DOHH2 (cell line): ENCODE measurements at regions not wholly inside any gene's neighbourhood (a gene's known extent, or its start where the extent isn't known, plus 50 kb on each side); places are given as distances from the start of the nearest gene placed in this dataset.

Experiments used
- H3F3A ChIP-seq: fragments of 200-600 bp; sonication (generic), shearing (Covaris generic); 2 replicates; pipeline ENCODE4 v1.6.0; 2016; ENCODE audit warnings: antibody characterized with exemption, mild to moderate bottlenecking; ENCODE audit not compliant: control insufficient read depth, insufficient read depth
- H3K27ac ChIP-seq: fragments of 200-600 bp; sonication (generic); 2 replicates; pipeline ENCODE4 v1.5.1; 2014; ENCODE audit warnings: low read depth, mild to moderate bottlenecking, low read length, moderate library complexity
- H3K27me3 ChIP-seq: fragments of 200-600 bp; sonication (generic); 2 replicates; pipeline ENCODE4 v1.6.1; 2014; ENCODE audit warnings: mild to moderate bottlenecking, low read length, mixed read lengths; ENCODE audit not compliant: control insufficient read depth
- H3K36me3 ChIP-seq: fragments of 200-600 bp; sonication (generic); 2 replicates; pipeline ENCODE4 v1.6.1; 2014; ENCODE audit warnings: mild to moderate bottlenecking, low read length, moderate library complexity, mixed read lengths; ENCODE audit not compliant: control insufficient read depth
- H3K4me1 ChIP-seq: fragments of 200-600 bp; sonication (generic); 2 replicates; pipeline ENCODE4 v1.6.1; 2014; ENCODE audit warnings: mild to moderate bottlenecking, low read length, mixed read lengths; ENCODE audit not compliant: control insufficient read depth
- H3K4me2 ChIP-seq: fragments of 200-600 bp; sonication (generic); 2 replicates; pipeline ENCODE4 v1.6.0; 2014; ENCODE audit warnings: mild to moderate bottlenecking, low read length, moderate library complexity
- H3K4me3 ChIP-seq: fragments of 200-600 bp; sonication (generic); 2 replicates; pipeline ENCODE4 v1.5.1; 2014; ENCODE audit warnings: mild to moderate bottlenecking, low read length, mixed read lengths
- H3K79me2 ChIP-seq: fragments of 200-600 bp; sonication (generic); 2 replicates; pipeline ENCODE4 v1.6.1; 2014; ENCODE audit warnings: mild to moderate bottlenecking, low read length, mixed read lengths; ENCODE audit not compliant: control insufficient read depth
- H3K9me2 ChIP-seq: fragments of 200-600 bp; sonication (generic); replicated peaks from 2 replicates; pipeline ENCODE4 v1.6.1; 2014; ENCODE audit warnings: mild to moderate bottlenecking, low read length, mixed read lengths; ENCODE audit not compliant: control insufficient read depth
- H3K9me3 ChIP-seq: fragments of 200-600 bp; sonication (generic); 2 replicates; pipeline ENCODE4 v1.6.1; 2014; ENCODE audit warnings: antibody characterized with exemption, low read length, mixed read lengths; ENCODE audit not compliant: control insufficient read depth, insufficient read depth
- H4K20me1 ChIP-seq: fragments of 200-600 bp; sonication (generic); 2 replicates; pipeline ENCODE4 v1.6.0; 2014; ENCODE audit warnings: low read depth, mild to moderate bottlenecking, antibody characterized with exemption, low read length, moderate library complexity; ENCODE audit not compliant: control insufficient read depth, insufficient read depth
- EZH2phosphoT487 ChIP-seq: fragments of 200-600 bp; sonication (generic); IDR thresholded peaks from 2 replicates; pipeline ENCODE4 v1.6.1; 2017; ENCODE audit warnings: borderline replicate concordance, mild to moderate bottlenecking, antibody characterized with exemption, low read length, moderate library complexity, mixed read lengths
- TF ChIP-seq, protein P1 (sequence below): fragments of 200-600 bp; sonication (generic); IDR thresholded peaks from one replicate; pipeline ENCODE4 v1.5.1; 2014; ENCODE audit warnings: antibody characterized with exemption, mild to moderate bottlenecking, low read depth, low read length; ENCODE audit not compliant: poor library complexity, severe bottlenecking

- TF ChIP-seq, protein P1, sequence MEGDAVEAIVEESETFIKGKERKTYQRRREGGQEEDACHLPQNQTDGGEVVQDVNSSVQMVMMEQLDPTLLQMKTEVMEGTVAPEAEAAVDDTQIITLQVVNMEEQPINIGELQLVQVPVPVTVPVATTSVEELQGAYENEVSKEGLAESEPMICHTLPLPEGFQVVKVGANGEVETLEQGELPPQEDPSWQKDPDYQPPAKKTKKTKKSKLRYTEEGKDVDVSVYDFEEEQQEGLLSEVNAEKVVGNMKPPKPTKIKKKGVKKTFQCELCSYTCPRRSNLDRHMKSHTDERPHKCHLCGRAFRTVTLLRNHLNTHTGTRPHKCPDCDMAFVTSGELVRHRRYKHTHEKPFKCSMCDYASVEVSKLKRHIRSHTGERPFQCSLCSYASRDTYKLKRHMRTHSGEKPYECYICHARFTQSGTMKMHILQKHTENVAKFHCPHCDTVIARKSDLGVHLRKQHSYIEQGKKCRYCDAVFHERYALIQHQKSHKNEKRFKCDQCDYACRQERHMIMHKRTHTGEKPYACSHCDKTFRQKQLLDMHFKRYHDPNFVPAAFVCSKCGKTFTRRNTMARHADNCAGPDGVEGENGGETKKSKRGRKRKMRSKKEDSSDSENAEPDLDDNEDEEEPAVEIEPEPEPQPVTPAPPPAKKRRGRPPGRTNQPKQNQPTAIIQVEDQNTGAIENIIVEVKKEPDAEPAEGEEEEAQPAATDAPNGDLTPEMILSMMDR = no peak
- no peak for TF ChIP-seq EZH2phosphoT487
- no peak overlapping the region for H3K4me2 ChIP-seq
- no peaks in the 10 kb centered on the region for H3F3A ChIP-seq
- no peak overlapping the region for H3K27ac ChIP-seq
- no peaks in the 10 kb centered on the region for H3K27me3 ChIP-seq
- H3K4me1 ChIP-seq = no peaks in the 10 kb centered on the region
- H3K9me2 ChIP-seq = no peaks in the 10 kb centered on the region
- no peaks in the 10 kb centered on the region for H3K9me3 ChIP-seq
- H3K36me3 ChIP-seq = no peaks in the 10 kb centered on the region
- no peaks in the 10 kb centered on the region for H3K79me2 ChIP-seq
- no peaks in the 10 kb centered on the region for H4K20me1 ChIP-seq
- H3K4me3 ChIP-seq = no peak overlapping the region
Observed at GRCh38 chr9:90555351-90556057, 87.1 kb downstream of the DIRAS2 start.

DNA sequence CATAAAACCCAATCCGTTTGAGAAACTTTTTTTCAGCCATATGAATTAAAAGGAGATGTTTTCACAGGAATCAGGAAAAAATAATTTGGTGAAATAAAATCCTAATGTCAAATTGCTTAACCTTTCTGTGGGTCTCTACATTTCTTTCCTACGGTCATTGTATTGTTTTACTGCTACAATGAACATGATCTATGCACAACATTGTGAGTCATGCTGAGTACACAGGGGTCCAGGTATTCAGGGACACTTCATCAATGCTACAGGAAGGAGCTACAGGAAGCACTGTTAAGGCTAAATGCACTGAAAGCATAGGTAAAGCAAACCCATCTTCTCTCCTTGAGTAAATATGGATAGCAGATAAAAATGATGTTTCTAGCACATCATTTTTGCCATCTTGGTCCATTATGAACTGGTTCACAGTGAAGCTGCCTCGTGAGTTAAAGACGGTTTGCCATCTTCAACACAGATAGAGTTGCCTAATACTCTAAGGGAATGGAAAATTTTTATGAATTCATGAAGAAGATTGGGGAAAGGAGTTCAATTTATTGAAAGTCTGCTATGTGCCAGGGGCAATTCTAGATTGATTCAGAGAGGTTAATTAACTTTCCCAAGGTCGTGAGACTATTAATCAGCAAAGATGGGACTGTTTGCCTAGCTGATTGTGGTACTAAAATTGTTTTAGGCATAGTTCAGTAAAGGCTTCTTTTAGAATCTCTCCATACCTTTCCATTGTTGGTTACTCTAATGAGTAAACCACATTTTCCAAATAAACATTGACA lies 85.5 kb downstream of the DIRAS2 start:
- no peaks in the 10 kb centered on the region for H4K20me1 ChIP-seq
- H3K79me2 ChIP-seq = no peaks in the 10 kb centered on the region
- no peaks in the 10 kb centered on the region for H3K27me3 ChIP-seq
- H3K4me2 ChIP-seq = no peak overlapping the region
- no peaks in the 10 kb centered on the region for H3K4me1 ChIP-seq
- no peaks in the 10 kb centered on the region for H3K9me2 ChIP-seq
- H3K4me3 ChIP-seq = no peak overlapping the region
- no peaks in the 10 kb centered on the region for H3F3A ChIP-seq
- no peaks in the 10 kb centered on the region for H3K36me3 ChIP-seq
- H3K9me3 ChIP-seq = no peaks in the 10 kb centered on the region
- TF ChIP-seq, protein P1 = no peak
- TF ChIP-seq EZH2phosphoT487 = no peak
- no peak overlapping the region for H3K27ac ChIP-seq

DNA sequence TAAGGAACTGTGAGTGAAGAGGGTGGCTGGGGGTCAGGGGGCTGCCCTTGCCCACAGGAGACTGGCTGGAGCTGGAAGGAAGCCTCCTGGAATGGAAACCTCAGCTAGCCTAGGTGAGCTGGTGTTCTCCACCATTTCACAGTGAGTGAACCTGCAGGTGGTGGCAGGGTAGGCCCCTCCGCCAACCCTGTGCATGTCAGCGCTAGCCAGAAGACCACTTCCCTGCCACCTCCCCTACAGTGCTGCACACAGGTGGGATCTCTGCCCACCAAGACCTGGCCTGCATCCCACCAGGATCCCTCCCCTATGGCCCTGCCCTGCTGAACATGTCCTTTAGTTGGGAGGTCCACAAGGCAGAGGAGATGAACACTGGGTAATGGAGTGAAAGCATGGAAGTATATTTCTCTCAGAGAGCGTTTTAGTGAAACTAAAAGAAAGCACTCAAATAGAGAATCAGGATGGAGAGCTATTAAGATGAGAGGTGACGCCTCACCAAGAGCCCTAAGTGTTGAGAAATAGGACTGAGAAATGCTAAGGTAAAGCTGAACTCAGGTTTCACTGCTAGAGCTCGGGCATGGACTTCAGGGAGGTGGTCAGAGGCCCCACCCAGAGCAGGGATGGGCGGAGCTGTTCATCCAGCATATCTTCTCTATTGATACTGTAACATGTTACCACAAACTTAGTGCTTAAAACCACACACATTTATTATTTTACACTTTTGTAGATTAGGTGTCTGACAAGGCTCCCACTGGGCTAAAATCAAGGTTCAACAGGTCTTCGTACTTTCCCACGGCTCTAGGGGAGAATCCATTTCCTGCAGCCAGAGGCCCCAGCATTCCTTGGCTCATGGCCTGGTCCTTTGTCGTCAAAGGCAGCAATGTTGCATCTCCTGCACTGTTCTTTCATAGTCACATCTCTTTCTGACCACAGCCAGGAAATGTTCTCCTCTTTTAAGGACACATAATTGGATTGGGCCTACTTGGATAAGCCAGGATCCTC lies 83.2 kb downstream of the DIRAS2 start:
- Histone ChIP-seq H3F3A (no peaks in the 10 kb centered on the region), H3K27me3 (no peaks in the 10 kb centered on the region), H3K4me3 (no peak overlapping the region), H3K79me2 (no peaks in the 10 kb centered on the region), H3K4me2 (no peak overlapping the region), H3K4me1 (no peaks in the 10 kb centered on the region), H3K27ac (no peak overlapping the region), H3K36me3 (no peaks in the 10 kb centered on the region), H3K9me2 (no peaks in the 10 kb centered on the region), H3K9me3 (no peaks in the 10 kb centered on the region), H4K20me1 (no peaks in the 10 kb centered on the region)
- TF ChIP-seq EZH2phosphoT487 = no peak
- TF ChIP-seq, protein P1 = no peak
